HEK293 (cell line): ENCODE measurements at regions not wholly inside any gene's neighbourhood (a gene's known extent, or its start where the extent isn't known, plus 50 kb on each side); places are given as distances from the start of the nearest gene placed in this dataset.

ENCODE experiments used
- CTCF ChIA-PET: fragments of 350-600 bp; formaldehyde crosslinking; extraction: SDS; loops from one replicate; lab custom pipeline; 2021; ENCODE audit warnings: antibody characterized with exemption; lab: Yijun Ruan, JAX
- POLR2A ChIA-PET: fragments of 300-600 bp; formaldehyde crosslinking; extraction: SDS; loops from one replicate; lab custom pipeline; 2020; ENCODE audit warnings: antibody characterized with exemption, inconsistent platforms; lab: Yijun Ruan, JAX
- H3K27ac ChIP-seq: fragments of 200-500 bp; sonication (Bioruptor generic); 2 replicates; pipeline ENCODE4 v1.5.1; 2014; ENCODE audit warnings: low read depth, low read length, control low read depth, inconsistent platforms; ENCODE audit errors: extremely low read depth
- H3K36me3 ChIP-seq, 2 experiments: fragments of 200-500 bp in 1 of 2; sonication (Bioruptor generic) in 1 of 2; 1 replicate in 1 of 2; 2 replicates in 1 of 2; pipeline ENCODE4 v1.5.1; 2014 to 2017; ENCODE audit warnings: inconsistent platforms in 2 of 2, low read length in 2 of 2; ENCODE audit not compliant: control insufficient read depth in 2 of 2, insufficient read depth in 1 of 2
- H3K4me1 ChIP-seq: fragments of 200-500 bp; sonication (Bioruptor generic); 2 replicates; pipeline ENCODE4 v1.5.1; 2014; ENCODE audit warnings: mild to moderate bottlenecking, low read length, inconsistent platforms; ENCODE audit not compliant: control insufficient read depth, insufficient read depth
- H3K4me3 ChIP-seq: 2 replicates; pipeline ENCODE4 v1.5.1; 2011; ENCODE audit warnings: low read depth, mild to moderate bottlenecking, control low read depth, low read length, moderate library complexity
- H3K9me3 ChIP-seq: fragments of 200-500 bp; sonication (Bioruptor generic); 2 replicates; pipeline ENCODE4 v1.5.1; 2014; ENCODE audit warnings: low read depth, low read length, inconsistent platforms; ENCODE audit not compliant: control insufficient read depth, insufficient read depth
- GLIS2 ChIP-seq: fragments of 450-650 bp; formaldehyde crosslinking; IDR thresholded peaks from 2 replicates; pipeline ENCODE4 v1.5.1; 2016; ENCODE audit warnings: missing biosample characterization, missing genetic modification characterization
- MEIS1 ChIP-seq: sonication (generic); formaldehyde crosslinking; IDR thresholded peaks from 2 replicates; pipeline ENCODE4 v1.8.1; 2022; ENCODE audit warnings: missing genetic modification reagents, mild to moderate bottlenecking, borderline replicate concordance
- SCRT2 ChIP-seq: fragments of 450-650 bp; formaldehyde crosslinking; IDR thresholded peaks from 2 replicates; pipeline ENCODE4 v1.5.1; 2016; ENCODE audit warnings: missing biosample characterization, missing genetic modification characterization
- ZBTB1 ChIP-seq: fragments of 450-650 bp; formaldehyde crosslinking; IDR thresholded peaks from 2 replicates; pipeline ENCODE4 v1.5.1; 2016; ENCODE audit warnings: missing biosample characterization, missing genetic modification characterization
- ZBTB20 ChIP-seq: fragments of 450-650 bp; formaldehyde crosslinking; IDR thresholded peaks from 2 replicates; pipeline ENCODE4 v1.5.1; 2016; ENCODE audit warnings: missing biosample characterization, missing genetic modification characterization
- ZNF202 ChIP-seq: fragments of 450-650 bp; formaldehyde crosslinking; IDR thresholded peaks from 2 replicates; pipeline ENCODE4 v1.5.1; 2016; ENCODE audit warnings: missing biosample characterization, missing genetic modification characterization, borderline replicate concordance
- ZNF239 ChIP-seq: fragments of 450-650 bp; formaldehyde crosslinking; IDR thresholded peaks from 2 replicates; pipeline ENCODE4 v1.5.1; 2016; ENCODE audit warnings: missing biosample characterization, missing genetic modification characterization
- ZNF37A ChIP-seq: fragments of 450-650 bp; IDR thresholded peaks from 2 replicates; pipeline ENCODE4 v1.5.1; 2018; ENCODE audit warnings: missing biosample characterization, missing genetic modification characterization
- ZNF394 ChIP-seq: fragments of 450-650 bp; formaldehyde crosslinking; IDR thresholded peaks from 2 replicates; pipeline ENCODE4 v1.5.1; 2016; ENCODE audit warnings: missing biosample characterization, missing genetic modification characterization, mild to moderate bottlenecking, moderate library complexity, borderline replicate concordance
- ZNF48 ChIP-seq: fragments of 450-650 bp; formaldehyde crosslinking; IDR thresholded peaks from 2 replicates; pipeline ENCODE4 v1.5.1; 2016; ENCODE audit warnings: missing biosample characterization, missing genetic modification characterization
- ZNF510 ChIP-seq: fragments of 450-650 bp; formaldehyde crosslinking; IDR thresholded peaks from 2 replicates; pipeline ENCODE4 v1.5.1; 2018; ENCODE audit warnings: mild to moderate bottlenecking, missing genetic modification characterization, missing biosample characterization; ENCODE audit not compliant: insufficient replicate concordance
- ZNF585B ChIP-seq: fragments of 450-650 bp; formaldehyde crosslinking; IDR thresholded peaks from 2 replicates; pipeline ENCODE4 v1.5.1; 2016; ENCODE audit warnings: missing biosample characterization, missing genetic modification characterization
- ZNF707 ChIP-seq: fragments of 450-650 bp; formaldehyde crosslinking; IDR thresholded peaks from 2 replicates; pipeline ENCODE4 v1.5.1; 2016; ENCODE audit warnings: missing biosample characterization, missing genetic modification characterization
- ZNF76 ChIP-seq: fragments of 450-650 bp; formaldehyde crosslinking; IDR thresholded peaks from 2 replicates; pipeline ENCODE4; 2016; ENCODE audit warnings: low read depth, missing biosample characterization, missing genetic modification characterization, borderline replicate concordance
- ZNF768 ChIP-seq: fragments of 450-650 bp; formaldehyde crosslinking; IDR thresholded peaks from 2 replicates; pipeline ENCODE4 v1.5.1; 2018; ENCODE audit warnings: missing biosample characterization, mild to moderate bottlenecking, missing genetic modification characterization
- ZNF776 ChIP-seq: fragments of 450-650 bp; formaldehyde crosslinking; IDR thresholded peaks from 2 replicates; pipeline ENCODE4 v1.5.0; 2017; ENCODE audit warnings: missing biosample characterization, missing genetic modification characterization, borderline replicate concordance
- ZSCAN30 ChIP-seq: fragments of 450-650 bp; IDR thresholded peaks from 2 replicates; pipeline ENCODE4 v1.5.1; 2018; ENCODE audit warnings: missing biosample characterization, mild to moderate bottlenecking, missing genetic modification characterization, moderate library complexity
- ZSCAN4 ChIP-seq: fragments of 450-650 bp; formaldehyde crosslinking; IDR thresholded peaks from 2 replicates; pipeline ENCODE4 v1.5.1; 2017; ENCODE audit warnings: missing biosample characterization, missing genetic modification characterization
- ZXDB ChIP-seq: fragments of 450-650 bp; formaldehyde crosslinking; IDR thresholded peaks from 2 replicates; pipeline ENCODE4 v1.5.1; 2016; ENCODE audit warnings: missing biosample characterization, missing genetic modification characterization
- TF ChIP-seq, protein P1 (sequence below): fragments of 450-650 bp; formaldehyde crosslinking; IDR thresholded peaks from 2 replicates; pipeline ENCODE4 v1.5.1; 2016; ENCODE audit warnings: missing biosample characterization, missing genetic modification characterization
- TF ChIP-seq, protein P2 (sequence below): fragments of 450-650 bp; formaldehyde crosslinking; IDR thresholded peaks from 2 replicates; pipeline ENCODE4; 2016; ENCODE audit warnings: missing biosample characterization, missing genetic modification characterization

DNA sequence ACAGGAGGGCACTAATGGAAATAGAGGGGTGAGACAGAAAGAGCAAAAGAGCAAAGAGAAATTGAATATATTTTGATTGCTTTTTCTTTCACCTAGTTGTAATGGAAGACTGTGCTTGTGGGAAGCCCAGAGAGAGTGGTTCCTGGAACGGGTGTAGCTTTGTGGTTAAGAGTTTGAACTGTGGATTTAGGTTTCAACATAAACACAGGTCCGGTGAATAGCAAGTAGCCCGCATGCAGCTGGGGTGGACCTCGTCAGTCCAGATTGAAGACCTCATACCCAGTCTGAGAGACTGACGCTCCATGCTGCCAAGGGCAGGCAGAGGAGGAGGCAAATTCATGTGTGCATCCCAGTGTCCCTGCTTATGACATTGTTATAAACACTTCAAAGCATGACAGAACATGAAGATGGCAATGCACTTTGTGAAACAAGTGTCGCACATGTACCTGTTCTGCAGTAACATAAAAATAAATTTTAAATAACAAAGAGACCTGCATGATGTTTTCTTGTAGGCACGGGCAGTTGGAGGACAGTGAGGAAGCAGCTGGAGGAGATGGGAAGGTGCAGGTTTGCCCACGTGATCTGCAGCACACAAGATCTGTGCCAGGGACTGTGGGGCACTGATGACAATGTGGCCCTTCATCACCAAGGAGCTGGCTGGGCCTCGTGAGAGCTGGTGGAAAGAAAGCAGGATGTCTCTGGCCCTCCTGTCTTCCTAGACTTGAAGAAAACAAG lies 220.5 kb upstream of the SSTR4 start (continued):
- TF ChIP-seq ZNF707 (tag by site-specific recombination): no peak
- TF ChIP-seq ZNF585B: no peak

GRCh38 chr20:22815206-22815551 lies 219.9 kb upstream of the SSTR4 start:
- H3K4me3 ChIP-seq: no peak overlapping the region
- H3K4me1 ChIP-seq: no peaks in the 10 kb centered on the region
- CTCF ChIA-PET: interaction anchor here (1.0 to 1.3 kb wide), 2 partner anchors 123 to 247 kb away, joined by 3 read pairs; no protein-coding TSS in a partner anchor
- POLR2A ChIA-PET: no interaction called here
- TF ChIP-seq ZXDB (tag by site-specific recombination) (no peak), ZSCAN30 (tag by site-specific recombination) (no peak), ZNF239 (tag by site-specific recombination) (no peak), ZSCAN4 (no peak), ZNF48 (tag by site-specific recombination) (no peak), ZBTB1 (tag by site-specific recombination) (no peak), ZNF510 (tag by site-specific recombination) (no peak), GLIS2 (tag by site-specific recombination) (no peak), ZNF76 (no peak), ZBTB20 (tag by site-specific recombination) (no peak), ZNF202 (tag by site-specific recombination) (no peak), SCRT2 (tag by site-specific recombination) (no peak), ZNF776 (no peak), ZNF768 (tag by site-specific recombination) (no peak), ZNF394 (tag by site-specific recombination) (no peak), MEIS1 (CRISPR knock-in tag) (no peak), ZNF37A (tag by site-specific recombination) (no peak)
- TF ChIP-seq, protein P1, sequence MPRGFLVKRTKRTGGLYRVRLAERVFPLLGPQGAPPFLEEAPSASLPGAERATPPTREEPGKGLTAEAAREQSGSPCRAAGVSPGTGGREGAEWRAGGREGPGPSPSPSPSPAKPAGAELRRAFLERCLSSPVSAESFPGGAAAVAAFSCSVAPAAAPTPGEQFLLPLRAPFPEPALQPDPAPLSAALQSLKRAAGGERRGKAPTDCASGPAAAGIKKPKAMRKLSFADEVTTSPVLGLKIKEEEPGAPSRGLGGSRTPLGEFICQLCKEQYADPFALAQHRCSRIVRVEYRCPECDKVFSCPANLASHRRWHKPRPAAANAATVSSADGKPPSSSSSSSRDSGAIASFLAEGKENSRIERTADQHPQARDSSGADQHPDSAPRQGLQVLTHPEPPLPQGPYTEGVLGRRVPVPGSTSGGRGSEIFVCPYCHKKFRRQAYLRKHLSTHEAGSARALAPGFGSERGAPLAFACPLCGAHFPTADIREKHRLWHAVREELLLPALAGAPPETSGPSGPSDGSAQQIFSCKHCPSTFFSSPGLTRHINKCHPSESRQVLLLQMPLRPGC (tag by site-specific recombination): no peak
- TF ChIP-seq, protein P2, sequence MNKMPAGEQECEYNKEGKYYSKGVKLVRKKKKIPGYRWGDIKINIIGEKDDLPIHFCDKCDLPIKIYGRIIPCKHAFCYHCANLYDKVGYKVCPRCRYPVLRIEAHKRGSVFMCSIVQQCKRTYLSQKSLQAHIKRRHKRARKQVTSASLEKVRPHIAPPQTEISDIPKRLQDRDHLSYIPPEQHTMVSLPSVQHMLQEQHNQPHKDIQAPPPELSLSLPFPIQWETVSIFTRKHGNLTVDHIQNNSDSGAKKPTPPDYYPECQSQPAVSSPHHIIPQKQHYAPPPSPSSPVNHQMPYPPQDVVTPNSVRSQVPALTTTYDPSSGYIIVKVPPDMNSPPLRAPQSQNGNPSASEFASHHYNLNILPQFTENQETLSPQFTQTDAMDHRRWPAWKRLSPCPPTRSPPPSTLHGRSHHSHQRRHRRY (tag by site-specific recombination): no peak
- H3K36me3 ChIP-seq: no peaks in the 10 kb centered on the region
- no peaks in the 10 kb centered on the region for H3K9me3 ChIP-seq
- H3K27ac ChIP-seq: no peak overlapping the region
